DMS153 (cell line): ENCODE measurements at regions not wholly inside any gene's neighbourhood (a gene's known extent, or its start where the extent isn't known, plus 50 kb on each side); places are given as distances from the start of the nearest gene placed in this dataset.

Source experiments
- DNase-seq: peaks from one replicate; lab custom pipeline; 2025; lab: John Stamatoyannopoulos, UW

- no peak for DNase-seq
Measured at GRCh38 chr7:118573085-118573484, 348.6 kb downstream of the ANKRD7 start.

DNA sequence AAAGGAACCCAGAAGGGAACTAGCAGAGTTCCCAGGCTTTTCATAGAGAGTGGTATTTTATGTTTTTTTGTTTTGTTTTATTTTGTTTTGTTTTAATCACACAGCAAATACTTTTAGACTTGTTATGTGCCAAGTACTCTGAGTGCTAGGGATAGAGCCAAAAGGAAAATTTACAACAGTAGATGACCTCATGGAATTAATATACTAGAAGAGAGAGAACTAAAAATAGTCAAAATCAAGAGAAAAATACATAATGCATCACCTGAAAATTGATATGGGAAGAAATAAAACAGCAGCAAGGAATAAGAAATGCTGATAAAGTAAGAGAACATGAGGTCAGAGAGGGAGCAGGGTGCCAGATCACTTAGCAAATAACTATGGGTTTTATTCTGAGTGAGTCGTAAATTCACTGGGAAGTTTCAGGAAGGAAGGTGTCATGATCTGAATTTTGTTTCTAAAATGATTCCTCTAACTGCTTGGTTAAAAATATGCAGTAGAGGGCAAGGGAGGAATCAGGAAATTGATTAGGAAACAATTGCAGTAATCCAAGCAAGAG is 351.0 kb downstream of the ANKRD7 start:
- no peak for DNase-seq

- DNase-seq, result no peak
Measured at GRCh38 chr7:118580743-118581382, 356.4 kb downstream of the ANKRD7 start.

DNA sequence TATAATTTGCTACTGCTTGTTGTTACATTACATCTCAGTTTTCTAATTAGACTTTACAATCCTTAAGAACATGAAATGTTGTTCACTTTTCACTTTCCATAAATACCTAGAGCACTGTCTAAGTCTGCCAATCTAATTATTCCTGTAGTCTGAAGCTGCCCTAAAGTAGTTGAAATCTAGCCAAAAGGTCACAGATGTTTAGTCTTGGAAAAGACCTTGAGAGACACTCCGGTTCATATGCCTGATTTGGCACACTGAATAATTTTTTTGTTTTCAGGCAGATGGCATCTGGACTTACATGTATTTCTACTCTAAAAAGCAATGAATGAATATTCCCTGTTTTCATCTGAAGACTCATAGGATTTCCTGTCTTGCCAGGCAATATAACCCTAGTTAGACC is 359.1 kb downstream of the ANKRD7 start:
- no peak for DNase-seq

DNA sequence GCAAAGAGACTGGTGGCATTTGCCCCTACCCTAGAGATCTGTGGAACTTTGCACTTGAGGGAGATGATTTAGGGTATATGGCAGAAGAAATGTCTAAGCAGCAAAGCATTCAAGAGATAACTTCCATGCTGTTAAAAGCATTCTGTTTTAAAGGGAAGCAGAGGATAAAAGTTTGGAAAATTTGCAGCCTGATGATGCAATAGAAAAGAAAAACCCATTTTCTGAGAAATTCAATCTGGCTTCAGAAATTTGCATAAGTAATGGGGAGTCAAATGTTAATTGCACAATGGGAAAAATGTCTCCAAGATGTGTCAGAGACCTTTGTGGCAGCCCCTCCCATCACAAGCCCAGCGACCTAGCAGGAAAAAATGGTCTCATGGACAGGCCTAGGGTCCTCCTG is 361.7 kb downstream of the ANKRD7 start:
- DNase-seq, result no peak

DNA sequence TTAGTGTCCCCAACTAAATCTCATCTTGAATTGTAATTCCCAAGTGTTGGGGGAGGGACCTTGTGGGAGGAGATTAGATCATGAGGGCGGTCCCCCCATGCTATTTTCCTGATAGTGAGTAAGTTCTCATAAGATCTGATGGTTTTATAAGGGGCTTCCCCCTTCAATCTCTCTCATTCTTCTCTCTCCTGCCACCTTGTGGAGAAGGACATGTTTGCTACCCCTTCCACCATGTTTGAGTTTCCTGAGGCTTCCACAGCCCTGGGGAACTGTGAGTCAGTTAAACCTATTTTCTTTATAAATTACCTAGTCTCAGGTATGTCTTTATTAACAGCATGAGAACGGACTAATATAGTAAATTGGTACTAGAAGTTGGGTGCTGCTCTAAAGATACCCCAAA is 365.6 kb downstream of the ANKRD7 start:
- DNase-seq, result no peak

GRCh38 chr7:118602090-118602489 is 377.6 kb downstream of the ANKRD7 start:
- DNase-seq, result no peak

DNA sequence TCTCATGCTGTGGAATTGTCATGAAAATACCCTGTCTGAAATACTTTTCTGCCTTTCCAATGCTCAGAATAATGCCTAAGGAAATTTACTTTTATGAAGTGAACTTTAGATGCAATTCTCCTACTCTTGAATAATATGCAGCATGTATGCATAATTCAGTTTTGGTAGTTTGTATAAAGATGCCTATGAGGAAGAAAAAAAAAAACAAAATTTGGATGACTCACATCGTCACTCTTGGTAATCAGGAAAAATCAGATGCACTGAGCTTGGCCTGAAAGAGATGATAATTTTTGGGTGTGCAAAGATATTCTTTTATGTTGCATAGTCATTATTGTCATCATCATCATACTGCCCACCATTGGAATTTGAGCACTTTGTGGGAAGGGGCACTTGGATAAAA is 382.1 kb downstream of the ANKRD7 start:
- DNase-seq, result no peak

DNA sequence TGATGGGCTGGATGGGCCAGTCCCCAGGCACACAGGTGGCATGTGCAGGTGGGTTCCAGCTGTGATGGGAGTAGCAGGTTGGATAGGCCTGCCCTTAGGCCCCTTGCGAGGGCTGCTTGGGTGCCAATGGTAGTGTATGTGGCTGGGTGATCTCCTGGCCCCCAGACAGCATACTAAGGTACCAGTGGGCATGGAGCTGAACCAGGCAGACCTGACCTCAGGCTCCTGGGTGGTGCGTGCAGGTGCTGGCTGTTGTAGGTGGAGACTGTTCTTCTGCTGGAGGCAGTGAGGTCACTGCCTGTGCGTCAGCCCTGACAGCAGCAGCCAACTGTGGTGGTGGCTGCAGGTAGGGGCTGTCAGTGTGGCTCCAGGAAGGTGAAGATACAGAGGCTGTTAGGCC is 384.7 kb downstream of the ANKRD7 start:
- no peak for DNase-seq

- no peak for DNase-seq
Measured at GRCh38 chr7:118615681-118616080, 391.2 kb downstream of the ANKRD7 start.

GRCh38 chr7:118621810-118622360 is 397.4 kb downstream of the ANKRD7 start:
- no peak for DNase-seq

DNA sequence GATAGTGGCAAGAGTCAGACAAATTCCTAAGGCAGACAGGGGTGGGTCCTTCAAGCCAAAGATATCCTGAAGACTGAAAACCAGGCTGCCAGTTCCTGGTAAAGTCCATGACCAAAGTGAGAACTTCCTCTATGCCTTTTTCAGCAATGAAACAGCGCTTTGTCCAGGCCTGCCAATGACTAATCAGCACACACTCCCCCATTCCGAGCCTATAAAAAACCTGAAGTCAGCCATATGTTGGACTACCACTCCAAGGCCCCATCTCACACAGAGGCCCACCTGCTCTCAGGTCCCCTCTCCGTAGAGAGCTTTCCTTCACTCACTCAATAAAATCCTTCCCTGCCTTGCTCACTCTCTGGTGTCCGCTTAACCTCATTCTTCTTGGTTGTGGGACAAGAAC is 402.2 kb downstream of the ANKRD7 start:
- no peak for DNase-seq

DNA sequence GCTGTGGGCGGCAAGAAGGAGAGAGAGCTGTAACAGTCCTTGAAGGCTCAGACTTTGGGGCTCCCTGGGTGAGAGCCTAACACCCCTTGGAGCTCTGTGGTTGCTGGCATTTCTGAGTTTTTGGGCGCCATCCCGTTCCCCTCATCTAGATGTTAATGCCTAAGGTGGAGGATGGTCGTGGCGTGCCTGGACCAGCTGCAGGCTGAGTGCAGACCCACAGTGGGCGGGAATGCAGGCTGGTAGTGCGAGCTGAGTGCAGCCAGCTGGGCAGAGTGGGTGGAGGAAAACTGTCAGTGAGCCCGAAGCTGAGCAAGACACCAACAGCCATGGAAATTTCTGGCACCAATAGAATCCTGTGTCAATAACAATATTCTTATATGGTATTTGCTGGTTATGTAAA is 403.0 kb downstream of the ANKRD7 start:
- DNase-seq, result no peak

DNA sequence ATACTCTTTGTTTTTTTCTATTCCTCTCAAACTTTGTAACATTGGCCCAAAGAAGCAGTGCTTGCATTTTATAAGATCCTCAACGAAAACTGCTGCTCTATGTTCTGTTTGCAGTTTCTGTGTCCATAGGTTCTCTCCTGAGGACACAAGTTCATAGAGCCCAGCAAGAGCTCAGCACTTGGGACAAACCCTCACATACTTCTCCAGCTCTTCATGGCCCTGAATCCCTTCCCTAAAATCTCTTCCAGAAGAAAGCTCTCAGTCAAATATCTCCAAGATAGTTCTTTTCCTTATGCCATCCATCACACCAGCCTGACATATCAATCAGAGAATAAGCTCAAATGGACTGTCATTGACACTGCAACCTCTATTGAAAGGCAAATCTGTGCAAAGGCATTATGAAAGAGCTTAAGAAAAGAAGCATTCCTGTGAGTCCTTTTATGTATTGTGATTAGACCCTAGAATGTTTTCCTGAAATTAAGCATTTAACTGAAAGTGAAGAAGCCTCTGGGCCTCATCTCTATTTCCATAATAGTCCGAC is 405.5 kb downstream of the ANKRD7 start:
- DNase-seq, result no peak

GRCh38 chr7:118642396-118642795 is 417.9 kb downstream of the ANKRD7 start:
- no peak for DNase-seq

- DNase-seq, result no peak
Measured at GRCh38 chr7:118644346-118644745, 419.8 kb downstream of the ANKRD7 start.

GRCh38 chr7:118648002-118648401 is 423.5 kb downstream of the ANKRD7 start:
- DNase-seq, result no peak

DNA sequence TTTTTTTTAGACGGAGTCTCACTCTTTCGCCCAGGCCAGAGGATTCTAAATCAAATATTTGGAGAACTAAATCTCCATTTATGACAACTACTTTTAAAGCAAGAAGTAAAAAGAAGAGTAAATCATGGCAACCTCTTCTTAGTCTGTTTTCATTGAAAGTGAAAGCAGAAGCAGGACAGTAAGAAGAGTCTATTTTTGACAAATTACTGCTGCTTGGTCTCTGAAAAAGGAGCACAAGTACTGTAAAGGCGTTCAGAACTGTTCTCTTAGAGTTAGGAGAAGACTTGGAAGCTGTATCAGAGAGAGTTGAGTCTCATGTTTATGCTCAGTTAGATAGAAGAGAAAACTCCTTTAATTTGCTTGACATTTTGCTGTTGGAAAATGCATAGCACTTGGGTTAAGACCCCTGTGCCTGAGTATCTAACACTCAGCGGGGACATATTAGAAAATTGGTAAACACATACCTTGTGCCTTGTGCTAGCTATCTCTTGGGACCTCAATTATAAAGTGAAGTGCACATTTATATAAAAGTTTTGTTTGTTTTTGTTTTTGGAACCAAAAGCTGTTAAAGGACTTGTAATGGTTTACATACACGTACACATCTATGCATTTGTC is 433.0 kb downstream of the ANKRD7 start:
- no peak for DNase-seq

DNA sequence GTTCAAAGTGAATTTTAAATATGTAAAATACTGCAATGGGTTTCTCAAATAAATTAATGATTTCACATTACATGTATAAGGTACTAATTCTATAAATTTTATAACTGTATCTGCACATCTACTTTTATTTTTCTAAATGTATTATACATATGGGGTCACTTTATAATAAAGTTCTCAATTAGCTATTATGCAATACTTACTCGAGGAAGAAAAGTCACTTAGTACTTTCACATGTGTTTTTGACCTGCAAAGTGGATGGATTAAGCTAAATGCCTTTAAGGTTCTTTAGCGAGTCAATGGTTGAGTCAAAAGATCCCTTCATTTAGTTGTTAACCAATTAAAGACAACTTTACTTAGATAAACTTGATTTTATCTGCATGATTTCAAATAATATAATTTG is 437.8 kb downstream of the ANKRD7 start:
- no peak for DNase-seq

DNA sequence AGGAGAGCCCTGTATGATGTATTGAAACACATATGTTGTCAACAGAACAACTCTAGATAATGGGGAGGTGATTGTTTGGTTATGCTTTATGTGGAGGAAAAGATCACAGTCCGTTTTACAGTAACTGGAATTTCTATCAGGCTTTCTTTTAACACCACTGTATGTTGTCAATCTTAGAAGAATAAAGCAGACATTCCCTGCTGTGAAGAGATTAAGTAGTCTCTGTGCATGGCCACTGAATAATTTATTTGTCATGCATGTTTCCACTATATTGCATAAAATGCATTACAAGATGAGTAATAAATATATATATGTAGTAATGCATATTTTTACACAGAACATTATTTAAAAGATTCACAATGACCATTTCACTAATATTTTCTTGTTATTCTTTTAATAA is 440.0 kb downstream of the ANKRD7 start:
- DNase-seq, result no peak

- no peak for DNase-seq
Measured at GRCh38 chr7:118671149-118671548, 446.6 kb downstream of the ANKRD7 start.

DNA sequence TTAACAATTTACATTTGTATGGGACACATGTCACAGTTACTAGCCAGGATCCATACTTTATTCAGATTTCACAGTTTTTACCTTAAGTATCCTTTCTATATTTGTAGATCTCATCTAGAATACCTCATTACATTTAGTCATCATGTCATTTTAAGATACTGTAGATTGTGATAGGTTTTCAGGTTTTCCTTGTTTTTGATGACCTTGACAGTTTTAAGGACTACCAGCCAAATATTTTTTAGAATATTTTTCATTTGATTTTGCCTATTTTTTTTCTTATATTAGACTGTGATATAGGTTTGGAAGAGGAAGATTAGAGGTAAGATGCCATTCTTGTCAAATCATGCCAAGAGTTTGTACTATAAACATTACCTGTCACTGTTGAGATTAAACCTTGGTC is 460.3 kb downstream of the ANKRD7 start:
- DNase-seq, result no peak

DNA sequence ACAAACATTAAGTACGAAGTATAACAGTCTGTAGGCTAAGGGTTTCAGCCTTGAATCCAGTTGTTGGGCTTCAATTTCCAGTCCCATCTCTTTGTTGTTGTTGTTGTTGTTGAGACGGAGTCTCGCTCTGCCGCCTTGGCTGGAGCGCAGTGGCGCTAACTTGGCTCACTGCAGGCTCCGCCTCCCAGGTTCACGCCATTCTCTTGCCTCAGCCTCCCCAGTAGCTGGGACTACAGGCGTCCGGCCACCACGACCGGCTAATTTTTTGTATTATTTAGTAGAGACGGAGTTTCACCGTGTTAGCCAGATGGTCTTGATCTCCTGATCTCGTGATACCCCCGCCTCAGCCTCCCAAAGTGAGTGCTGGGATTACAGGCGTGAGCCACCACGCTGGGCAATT is 464.9 kb downstream of the ANKRD7 start:
- DNase-seq, result no peak
